GM21526 (cell line): ENCODE measurements at regions not wholly inside any gene's neighbourhood (a gene's known extent, or its start where the extent isn't known, plus 50 kb on each side); places are given as distances from the start of the nearest gene placed in this dataset.

Experiments
- ATAC-seq: cut with Tn5 transposase; IDR thresholded peaks from one replicate; pipeline ENCODE4 v1.9.1; 2021; ENCODE audit warnings: moderate library complexity; ENCODE audit not compliant: unreplicated experiment, low FRiP score

DNA sequence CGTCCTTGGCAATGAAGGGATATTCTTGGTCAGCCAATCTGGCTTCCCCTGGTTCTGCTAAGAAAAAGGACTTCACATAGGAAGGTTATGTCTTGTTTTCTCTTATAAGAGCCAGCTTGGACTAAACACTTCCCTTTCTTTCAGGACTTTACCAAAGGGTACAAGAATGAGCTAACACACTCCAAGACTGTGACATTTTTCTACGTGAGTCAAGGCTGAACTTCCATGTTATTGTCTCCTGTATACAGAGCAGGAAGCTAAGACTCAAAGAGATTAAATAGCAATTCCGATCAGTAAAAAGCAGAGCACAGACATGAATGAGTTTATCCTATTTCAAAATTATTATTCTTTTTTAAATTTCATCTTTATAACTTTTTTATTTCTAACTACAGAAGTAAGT is 63.3 kb upstream of the STT3B start:
- ATAC-seq = no peak

DNA sequence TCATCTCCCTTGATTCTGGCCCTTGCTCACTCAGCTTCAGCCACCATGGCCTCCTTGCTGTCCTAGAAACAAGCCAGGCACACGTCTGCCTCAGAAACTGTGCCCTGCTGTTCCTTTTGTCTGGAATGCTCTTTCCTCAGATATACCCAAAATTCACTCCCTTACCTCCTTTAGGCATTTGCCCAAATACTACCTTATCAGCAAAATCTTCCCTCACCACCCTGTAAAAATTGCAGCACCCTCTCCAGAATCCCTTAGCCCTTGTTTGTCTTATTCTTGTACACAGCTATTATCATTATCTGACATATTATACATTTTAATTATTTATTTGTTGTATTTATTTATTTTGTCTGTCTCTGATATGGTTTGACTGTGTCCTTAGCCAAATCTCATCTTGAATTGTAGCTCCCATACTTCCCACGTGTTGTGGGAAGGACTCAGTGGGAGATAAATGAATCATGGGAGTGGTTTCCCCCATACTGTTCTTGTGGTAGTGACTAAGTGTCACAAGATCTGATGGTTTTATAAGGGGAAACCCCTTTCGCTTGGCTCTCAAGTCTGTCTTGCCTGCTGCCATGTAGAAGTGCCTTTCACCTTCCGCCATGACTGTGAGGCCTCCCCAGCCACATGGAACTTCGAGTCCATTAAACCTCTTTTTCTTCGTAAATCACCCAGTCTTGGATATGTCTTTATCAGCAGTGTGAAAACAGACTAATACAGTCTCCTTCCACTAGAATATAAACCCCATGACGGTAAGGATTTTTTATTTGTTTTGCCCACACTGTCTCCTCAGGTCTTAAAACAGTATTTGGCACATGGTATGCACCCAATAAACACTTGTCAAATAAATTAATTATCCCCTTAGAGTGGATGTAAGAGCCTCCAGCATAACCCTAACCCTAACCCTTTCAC is 60.0 kb upstream of the STT3B start:
- no peak for ATAC-seq

DNA sequence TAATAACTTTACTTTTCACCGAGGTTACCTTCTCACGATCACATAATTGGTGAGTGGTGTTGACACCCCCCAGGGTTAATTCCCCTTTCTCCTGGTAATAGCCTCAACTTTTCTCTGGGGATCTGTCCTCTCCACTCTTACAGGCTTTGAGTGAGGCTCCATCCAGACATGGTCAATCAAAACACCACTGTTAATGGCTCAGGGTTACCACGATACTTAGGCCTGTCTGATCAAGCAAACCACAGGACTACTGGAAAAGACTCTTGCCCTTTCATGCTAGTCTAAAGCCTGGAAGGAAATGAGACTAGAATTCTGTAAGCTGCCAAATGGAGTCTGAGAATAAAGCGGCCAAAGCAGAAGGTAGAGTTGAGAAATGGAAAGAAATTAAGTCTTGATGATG is 56.5 kb upstream of the STT3B start:
- no peak for ATAC-seq

DNA sequence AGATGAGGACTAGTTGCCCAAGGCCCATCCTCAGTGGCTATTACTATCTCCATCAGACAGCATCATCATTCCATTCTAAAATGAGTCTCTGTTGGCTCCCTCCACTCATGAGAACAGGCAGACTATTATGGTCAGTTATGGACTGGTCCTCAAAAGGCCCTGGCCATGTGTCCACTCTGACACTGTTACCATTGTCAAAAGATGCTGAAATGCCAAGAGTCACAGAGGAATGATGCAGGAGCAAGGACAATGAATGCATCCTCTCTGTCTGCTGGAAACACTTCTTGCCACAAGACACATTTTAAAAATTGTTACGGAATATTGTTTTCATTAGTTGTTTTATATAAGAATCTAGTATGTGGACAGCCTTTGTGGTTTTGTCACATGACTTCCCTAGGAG is 53.3 kb upstream of the STT3B start:
- ATAC-seq = no peak

DNA sequence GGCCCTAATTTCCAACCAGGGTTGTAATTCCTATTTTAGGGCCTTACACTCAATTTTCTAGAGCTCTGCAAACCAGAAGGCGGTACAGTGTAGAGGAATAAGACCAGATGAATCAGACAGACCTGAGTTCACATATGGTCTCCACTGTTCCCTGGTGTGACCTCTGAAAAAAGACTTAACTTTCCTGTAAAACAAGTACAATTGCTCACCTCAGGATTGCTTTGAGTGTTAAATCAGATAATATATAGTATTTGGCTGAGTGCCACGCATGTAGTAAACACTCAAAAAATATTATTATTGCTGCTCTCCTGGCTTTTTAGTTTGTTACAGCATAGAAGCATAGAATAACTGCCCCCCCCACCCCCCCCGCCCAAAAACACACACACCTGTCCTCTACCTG is 51.0 kb upstream of the STT3B start:
- no peak for ATAC-seq

DNA sequence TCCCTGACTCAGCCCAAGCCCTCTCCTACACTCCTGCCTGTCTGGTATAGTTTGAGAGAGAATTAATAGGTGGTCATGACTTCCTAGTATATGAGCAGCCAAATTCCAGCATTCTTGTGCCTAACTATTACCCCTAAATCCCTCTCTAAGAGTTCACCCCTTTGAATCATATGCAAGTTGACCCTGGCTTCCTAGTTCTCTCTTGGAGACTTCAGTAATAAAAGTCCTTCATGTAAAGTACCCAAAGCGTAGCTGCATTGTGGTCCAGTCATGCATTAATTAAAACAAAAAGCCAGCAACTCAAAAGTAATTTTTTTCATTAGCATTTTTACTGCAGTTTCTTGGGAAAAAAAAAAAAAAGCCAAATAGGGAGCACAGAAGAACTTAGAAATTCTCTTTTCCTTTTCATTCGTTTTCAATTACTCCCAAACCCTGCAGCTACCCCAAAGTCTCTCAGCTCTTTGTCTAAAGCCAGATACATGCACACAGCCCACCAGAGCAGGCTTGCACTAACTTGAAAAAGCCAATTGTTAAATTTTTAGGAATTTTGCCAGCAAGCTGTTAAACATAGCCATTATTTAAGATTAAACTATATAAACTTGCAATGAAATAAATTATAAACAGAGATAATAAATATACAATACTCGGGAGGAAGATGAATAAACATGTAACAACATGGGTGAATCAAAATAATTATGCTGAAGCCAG is 50.1 kb upstream of the STT3B start:
- no peak for ATAC-seq
